ENCODE measurements at regions not wholly inside any gene's neighbourhood (a gene's known extent, or its start where the extent isn't known, plus 50 kb on each side); places are given as distances from the start of the nearest gene placed in this dataset.

DNA sequence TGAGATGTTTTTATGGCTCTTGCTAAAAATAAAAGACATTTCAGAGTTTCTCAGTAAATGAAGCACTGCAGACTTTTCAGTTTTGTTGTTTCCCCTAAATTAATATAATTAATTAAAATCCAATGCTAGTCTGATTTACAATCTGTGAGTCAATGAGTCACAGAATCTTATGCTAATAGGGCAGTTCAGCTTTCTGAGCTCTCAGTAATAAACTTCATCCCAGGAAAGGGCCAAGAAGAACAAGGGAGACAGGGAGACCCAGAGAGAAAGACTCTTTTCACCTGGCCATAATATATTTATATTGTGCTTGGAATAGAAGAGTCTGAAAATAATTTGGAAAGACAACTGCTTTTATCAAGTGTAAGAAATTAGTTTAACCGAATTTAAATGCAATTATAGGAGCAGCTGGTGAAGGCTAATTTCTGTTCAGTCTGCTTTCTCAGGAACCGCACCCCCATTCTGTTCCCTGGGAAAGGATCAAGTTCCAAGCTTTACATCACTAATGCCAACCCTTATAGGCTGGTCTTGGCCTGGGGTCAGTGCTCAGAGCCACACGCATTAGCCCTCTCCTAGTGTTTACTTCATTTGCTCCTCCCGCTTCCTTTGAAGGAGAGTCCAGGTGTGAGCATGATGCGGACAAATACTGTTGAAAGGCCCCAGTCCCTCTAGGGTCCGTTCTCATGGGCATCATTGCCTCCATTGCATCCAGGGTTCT is 145.6 kb downstream of the ZBTB18 start:
- DNase-seq (ENCODE audit: low read depth), result no peak

DNA sequence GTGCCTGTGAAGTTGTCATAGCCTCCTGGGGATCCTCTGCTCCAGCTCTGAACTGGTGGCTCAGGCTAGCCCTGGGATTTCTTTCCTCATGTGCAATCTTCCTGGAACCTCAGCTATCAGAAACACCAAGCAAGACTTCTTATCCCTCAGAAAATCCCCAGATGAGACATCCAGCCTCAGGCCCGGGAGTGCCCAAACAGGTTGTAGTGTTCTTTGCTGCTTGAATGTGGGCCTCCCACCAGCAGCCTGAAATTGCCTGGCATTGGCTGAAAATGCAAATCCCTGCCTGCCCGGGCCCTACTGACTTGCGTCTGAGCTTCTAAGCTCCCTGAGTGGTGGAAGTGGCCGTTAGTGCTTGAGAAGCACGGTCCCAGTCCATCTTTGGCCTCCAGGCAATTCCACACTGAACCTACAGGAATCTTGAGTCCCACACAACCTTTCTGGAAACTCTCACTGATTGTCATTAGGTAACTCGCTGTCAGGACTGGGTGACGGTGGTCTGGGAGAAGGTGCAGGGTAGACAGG is 146.8 kb downstream of the ZBTB18 start:
- no peak for DNase-seq (ENCODE audit: low read depth)

DNA sequence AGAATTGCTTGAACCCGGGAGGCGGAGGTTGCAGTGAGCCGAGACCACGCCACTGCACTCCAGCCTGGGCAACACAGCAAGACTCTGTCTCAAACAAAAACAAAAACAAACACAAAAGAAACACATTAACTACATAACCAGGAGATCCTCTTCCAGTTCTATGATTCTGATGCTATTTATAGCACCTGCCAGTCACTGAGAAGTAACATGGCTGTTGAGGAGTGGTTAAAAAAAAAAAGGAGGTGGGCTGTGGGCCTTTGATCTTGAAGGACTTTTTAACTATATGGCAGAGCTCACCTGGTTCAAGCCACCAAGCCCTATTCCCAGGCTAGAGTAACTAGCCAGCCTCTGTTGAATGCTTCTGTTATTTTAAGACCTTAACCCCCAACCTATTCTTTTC is 148.8 kb downstream of the ZBTB18 start:
- DNase-seq (ENCODE audit: low read depth), result no peak

DNA sequence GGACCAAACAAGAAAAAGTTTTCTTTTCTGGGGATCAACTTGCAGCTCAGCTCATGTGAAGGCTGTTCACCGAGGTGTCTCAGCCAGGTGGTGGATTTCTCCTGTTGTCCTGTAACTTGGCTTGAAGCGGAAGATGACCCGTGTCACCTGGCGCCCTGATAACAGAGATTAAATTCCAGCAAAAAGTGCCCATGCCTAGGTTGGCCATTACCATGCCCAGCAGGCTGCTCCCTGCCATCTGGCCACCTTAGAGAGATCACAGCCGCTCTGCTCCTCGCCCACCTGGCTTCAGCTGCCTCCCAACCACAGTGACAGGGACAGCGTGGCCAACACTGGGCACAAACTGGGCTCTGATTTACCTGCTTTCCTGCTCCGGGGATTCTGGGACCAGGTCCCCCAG is 149.5 kb downstream of the ZBTB18 start:
- no peak for DNase-seq (ENCODE audit: low read depth)

DNA sequence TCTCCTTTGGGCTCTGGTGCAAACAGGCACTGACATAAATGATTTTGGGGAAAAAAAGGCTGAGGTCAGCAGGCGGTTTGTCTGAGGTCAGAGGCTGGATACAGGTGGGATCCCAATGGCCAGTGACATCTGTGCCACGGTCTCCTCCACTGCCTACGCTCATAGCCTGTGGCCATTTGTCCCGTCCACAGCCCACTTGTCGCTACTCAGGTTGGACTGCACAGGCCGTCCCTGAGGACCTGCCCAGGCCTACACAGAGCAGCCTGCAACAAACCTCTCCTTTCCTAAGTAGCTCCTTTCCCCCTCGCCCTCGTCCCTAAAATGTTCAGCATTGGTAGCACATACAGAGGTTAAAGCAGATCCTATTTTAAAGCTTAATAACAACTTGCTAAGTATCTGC is 150.7 kb downstream of the ZBTB18 start:
- DNase-seq (ENCODE audit: low read depth), result no peak

DNA sequence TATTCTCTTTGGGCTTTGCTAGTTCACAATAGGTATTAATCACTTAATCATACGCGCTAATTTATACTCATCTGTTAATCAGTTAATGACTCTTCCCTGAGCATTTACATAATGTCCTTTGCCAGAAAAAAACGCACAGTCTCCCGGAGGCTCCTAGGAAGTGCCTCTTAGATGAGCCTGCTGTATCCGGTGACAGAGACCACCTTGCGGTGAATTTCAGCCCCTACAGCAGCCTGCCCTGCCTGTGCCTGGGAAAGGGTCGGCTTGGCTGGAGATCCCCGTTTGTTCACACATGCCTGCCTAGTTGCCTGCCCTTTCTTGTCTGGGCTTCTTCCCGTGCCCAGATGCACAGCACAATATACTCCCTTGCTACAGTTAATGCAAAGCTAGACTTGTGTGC is 152.9 kb downstream of the ZBTB18 start:
- DNase-seq (ENCODE audit: low read depth), result no peak

DNA sequence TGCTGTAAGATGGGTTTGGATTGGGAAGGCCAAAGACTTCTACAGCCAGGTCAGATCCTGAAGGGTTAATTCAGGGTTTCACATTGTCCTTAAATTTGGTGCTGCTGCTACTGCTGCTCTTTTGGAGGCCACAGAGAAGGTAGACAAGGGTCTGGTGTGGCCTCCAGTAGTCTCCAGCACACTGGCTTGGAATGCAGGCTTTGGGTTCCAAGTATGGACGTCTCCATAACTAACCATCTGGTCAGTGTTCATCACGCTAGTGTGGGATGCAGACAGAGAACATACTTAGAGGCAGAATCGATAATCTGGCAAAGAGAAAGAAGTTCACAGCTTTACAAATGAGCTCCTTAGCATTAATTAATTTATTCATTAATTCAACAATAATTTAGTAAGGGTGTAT is 154.1 kb downstream of the ZBTB18 start:
- no peak for DNase-seq (ENCODE audit: low read depth)

DNA sequence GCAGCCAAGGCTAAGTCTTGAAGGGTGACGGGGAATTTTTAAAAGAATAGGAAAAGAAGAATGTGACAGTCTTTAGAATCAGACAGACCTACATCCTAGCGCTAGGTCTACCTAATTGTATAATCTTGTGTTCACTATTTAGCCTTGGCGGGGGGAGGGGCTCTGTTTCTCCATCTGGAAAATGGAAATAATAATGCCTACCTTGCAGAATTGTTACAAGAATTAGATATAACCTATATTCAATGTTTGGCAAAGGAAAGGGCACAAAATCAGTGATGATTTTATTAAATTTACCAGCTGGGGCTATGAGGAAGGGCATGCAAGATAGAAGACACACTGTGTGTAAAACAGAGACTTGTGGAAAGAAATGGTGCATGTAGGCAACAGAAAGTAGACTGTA is 154.8 kb downstream of the ZBTB18 start:
- no peak for DNase-seq (ENCODE audit: low read depth)

DNA sequence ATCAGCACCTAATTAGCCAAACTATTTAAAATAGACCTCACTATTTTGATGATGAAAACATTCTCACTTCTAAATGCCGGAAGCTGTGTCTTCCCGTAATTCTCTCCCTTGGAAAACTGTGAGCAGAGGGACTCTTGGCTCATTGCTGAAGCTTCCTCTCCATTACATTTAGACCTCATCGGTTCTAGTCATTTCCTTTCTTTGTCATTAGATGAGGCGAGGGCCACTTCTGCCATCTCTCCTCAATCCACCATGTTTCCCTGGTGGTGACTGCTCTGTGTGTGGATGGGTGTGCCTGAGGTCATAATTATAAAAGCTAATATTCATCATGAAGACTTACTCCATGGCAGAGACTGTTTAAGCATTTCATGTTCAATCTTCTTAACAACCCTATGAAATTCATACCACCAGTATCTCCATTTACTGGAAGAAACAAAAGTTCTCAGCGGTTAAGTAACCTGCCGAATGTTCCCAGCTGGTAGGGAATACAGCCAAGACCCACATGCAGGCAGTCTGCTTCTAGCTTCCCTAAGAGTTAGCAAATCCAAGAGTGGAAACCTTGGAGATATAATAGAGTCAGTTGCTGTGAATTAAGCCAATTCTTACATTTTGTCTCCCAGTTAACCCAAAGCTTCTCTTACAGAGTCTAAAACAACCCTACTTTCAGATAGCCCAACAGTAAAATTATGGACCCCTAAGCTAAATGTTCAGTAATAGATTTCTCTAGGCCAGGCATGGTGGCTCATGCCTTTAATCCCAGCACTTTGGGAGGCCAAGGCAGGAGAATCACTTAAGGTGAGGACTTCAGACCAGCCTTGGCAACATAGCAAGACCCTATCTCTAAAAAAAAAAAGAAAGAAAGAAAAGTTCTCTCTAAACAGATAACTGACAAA is 156.2 kb downstream of the ZBTB18 start:
- DNase-seq (ENCODE audit: low read depth), result no peak

DNA sequence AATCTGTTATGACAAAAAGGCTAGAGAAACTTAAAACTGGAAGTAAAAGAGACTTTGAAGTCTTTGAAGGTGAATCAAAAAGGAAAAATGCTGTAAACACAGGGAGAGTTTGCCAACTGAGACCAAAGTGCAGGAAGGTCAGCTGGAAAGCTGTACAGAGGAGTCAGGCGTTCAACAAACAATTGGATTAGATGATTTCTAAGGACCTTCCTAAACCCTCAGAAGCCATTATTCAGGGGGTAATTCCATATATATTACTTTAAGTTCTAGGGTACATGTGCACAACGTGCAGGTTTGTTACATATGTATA is 156.8 kb downstream of the ZBTB18 start:
- DNase-seq (ENCODE audit: low read depth), result no peak

DNA sequence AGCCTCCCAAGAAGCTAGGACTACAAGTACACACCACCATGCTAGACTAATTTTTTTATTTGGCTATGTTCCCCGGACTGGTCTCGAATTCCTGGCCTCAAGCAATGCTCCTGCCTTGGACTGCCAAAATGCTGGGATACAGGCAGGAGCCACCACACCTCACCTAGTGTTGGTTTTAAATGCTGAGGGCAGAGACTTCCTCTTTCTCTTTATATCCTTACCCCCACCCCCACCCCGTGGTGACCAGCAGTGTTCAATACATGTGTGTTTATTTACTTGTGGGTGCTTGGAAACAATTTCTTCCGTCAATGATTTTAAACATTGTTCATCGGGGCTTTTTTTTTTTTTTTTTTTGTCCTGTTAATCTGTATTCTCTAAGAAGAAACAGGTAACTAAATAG is 158.9 kb downstream of the ZBTB18 start:
- DNase-seq (ENCODE audit: low read depth), result no peak

DNA sequence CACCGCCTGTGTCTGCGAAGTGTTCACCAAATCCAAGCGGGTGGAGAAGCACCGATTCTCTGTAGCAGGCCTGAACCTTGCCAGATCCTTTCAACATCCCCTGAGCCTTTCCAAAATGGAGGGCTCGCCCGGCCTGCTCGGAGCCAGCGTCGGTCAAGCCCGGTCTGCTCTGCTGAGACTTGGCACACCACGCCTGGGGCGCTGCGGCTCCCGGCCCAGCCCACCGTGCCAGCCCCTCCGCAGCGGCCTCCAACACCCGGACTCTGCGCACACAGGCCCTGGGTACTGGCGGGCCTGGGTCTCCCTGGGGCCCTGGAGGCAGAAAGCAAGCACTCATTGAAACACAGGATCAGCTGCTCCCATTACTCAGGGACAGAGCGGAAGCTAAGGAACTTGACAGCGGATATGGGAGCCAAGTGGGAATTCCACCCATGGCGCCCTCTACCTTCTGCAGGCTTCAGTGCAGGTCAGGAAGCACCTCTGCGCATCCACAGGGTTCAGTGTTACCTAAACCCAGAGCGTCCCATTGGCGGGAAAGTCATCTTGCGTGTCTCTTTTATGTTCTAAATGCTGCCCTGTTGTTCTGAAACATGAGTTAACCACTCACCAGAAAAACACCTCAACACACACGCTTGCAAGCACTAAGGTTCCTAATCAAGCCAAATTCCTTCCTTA is 159.9 kb downstream of the ZBTB18 start:
- DNase-seq (ENCODE audit: low read depth), result no peak

DNA sequence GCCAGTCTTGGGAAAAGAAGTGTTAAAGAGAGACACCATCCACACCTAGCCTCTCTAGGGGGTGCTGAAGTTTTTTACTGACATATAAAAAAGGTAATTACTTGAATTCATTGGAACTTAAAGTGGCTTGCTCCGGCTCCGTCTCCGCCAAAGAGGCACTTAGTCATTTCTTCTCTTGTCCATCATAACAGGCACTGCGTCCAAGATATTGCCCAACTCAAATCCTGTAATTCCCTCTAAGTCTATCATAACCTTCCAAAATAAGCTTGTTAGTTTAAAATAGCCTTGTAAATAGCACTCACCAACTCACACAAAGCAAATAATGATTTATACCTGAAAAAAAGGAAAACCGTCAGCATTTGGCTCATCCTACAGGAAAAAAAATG is 160.5 kb downstream of the ZBTB18 start:
- DNase-seq (ENCODE audit: low read depth), result peak; percentile 74

DNA sequence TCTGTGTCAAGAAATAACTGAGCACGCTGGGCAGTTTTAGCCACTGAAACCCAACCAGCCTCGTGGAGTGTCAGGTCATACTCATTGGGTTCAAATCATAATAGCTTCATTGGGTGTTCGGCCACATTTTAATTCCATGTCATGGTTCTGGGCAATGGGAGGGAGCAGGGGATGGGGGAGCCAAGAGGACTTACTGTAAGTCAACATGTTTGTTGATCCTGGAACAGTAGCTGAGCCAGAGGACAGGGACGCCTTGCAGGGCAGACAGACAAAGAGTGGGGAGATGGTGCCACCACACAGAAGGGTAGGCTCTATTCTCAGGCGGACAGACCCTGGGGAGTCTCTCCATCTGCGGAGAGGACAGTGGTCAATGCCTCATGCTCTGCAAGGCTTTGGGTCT is 161.1 kb downstream of the ZBTB18 start:
- no peak for DNase-seq (ENCODE audit: low read depth)

DNA sequence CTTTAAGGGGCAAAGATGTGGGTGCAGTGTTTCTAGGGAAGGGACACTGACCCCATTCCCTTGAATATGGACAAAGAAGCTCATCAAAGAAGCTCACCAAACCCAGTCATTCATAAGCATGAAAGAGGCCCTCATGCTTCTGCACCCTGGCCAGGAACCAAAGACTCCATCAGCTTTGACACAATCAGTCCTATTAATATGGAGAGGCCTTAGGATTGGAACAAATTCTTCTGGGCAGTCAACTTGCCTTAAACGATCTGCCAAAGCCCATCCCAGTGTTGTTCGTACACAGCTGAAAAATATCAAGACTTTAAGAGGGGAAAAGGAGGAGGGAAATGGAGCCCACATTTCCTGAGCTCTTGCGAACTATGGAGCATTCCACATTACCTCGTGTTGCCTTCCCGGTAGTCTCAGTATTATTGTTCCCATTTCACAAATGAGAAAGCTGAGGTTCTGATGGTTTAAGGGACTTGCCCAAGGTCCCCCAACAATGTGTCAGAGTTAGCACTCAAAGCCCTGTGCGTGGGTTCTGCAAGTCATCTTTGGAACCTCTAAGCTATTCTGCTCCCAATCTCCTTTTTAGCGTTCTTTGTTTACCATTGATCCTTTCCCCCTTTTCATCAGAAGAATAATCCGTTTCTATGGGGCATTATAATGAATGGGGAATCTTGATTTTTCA is 161.9 kb downstream of the ZBTB18 start:
- no peak for DNase-seq (ENCODE audit: low read depth)

DNA sequence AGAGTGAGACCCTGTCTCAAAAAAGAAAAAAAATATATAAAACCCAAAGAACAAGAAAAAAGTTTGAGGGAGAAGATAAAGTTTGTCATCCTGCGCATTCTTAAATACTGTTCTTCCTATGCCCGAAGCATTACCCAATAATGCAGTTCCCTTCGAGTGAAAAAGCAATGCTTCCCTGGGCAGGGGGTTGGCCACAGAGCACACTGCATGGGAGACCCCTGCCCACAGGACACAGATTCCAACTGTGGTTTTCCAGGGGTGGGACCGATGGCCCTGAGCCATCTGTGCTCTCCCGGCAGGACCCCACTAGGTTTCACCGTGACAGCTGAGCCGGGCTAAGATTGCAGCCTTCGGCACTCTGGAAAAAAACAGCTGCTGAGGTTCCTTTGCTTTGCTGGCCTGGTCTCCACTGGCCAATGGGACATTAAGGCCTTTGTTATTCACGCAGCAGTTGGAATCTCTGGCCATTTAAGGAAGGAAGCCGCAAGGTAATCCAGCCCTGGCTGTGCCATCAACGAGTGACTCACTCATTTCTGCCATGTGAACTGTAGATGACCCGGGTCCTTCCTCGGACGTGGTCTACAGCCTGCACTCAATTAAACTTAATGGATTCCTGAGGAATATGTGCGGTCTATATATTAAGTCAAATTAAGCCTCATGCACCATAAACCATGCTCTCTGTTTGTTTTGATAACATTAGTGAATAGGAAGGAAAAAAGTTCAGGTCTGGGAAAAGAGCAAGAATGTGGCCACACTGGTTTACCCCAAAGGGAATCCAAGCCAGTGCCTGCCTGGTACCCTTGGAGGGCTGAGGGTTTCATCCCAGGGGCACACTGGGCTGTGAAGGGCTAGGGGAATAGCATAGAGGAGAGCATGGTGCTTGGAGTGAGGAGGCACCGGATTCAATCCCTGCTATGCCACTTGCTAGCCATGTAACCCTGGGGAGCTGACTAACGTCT is 163.2 kb downstream of the ZBTB18 start:
- peak; percentile 72 for DNase-seq (ENCODE audit: low read depth)

DNA sequence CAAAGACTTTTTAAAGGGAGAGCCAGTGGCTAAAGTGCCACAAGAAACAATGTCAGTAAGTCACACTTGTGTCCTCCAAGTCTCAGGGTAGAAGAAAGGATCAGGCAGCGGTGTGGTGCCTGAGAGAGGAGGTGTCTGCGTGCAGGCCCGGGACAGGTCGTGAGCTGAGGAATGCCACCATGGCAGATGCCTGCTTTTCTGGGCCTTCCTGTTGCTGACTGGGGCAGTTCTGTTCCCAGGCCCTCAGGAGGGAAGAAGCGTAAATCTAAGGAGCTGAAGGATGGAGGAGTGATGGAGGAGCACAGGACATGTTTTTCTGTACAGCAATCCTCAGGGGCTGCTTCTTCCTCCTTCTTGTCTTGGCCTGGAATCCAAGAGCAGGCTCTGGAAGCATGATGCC is 165.8 kb downstream of the ZBTB18 start:
- DNase-seq (ENCODE audit: low read depth), result no peak

DNA sequence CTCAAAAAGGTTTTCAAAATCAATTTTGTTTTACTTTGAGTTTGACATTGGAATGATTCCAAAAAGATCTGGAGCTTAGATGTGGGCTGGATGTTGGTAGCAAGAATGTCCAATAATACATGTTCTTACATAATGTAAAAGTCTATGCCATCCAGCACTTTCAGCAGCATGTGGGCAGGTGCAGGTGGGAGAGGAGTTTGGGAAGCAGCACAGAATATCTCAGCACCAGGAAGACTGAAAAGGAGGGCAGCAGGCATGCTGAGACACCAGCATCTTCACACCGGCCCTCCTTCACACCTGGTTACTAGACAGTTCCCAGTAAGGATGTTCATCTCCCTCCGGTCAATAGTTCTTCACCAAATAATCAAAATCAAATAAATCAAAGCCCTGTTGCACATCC is 166.6 kb downstream of the ZBTB18 start:
- DNase-seq (ENCODE audit: low read depth), result no peak

DNA sequence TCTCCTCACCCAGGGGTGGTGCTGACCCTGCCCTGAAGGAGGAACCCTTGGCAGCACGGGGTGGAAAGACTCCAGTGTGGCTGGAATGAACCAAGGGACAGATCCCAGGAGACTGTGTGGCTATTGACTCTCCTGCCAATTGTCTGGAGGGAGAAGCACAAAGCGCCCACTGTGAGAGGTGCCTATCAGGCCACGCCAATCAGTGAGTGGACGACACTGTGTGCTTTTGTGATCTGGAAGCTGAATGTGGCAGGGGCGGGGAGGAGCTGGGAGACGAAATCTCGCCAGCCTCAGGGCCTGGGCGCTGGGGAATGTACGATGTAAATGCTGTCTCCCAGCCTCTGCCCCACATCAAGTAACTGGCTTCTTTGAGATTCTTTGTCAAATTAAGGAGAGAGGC is 167.1 kb downstream of the ZBTB18 start:
- DNase-seq (ENCODE audit: low read depth), result no peak

DNA sequence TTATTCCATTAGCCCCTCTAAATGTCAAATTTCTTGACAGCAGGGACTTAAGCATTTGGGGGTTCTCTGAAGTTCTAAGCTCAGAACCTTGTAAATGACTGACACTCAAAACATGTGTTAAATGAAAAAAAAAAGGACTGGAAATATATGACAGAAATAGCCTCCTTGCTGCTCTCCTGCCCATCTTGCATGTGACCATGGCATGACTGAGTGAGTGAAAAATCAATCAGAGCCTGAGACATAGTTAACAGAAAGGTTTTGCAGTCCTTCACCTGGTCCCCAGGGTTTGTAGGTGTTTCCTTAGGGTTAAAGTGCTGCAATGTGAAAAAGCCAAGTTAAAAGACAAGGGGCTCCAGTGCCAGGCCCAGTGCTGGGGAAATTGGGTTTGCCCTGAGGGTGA is 168.1 kb downstream of the ZBTB18 start:
- no peak for DNase-seq (ENCODE audit: low read depth)

DNA sequence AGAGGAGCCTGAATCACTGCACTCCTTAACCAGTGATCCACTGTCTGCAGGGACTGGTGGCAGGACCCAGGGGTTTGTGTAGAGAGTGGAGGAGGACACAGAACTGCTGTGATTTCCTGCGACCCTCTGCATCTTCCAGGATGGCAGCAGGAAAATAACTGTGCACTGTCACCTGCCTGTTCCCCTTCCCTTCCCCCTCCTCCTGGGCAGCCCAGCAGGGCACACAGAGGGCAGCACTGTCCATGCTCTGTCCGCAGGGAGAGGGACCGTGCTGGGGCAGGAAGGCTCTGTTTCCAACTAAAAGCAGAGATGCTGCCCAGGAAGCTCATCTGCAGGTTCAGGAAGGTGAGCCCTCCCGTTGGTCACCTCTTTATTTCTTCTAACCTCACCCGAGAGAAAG is 168.7 kb downstream of the ZBTB18 start:
- no peak for DNase-seq (ENCODE audit: low read depth)
